HG02981 (cell line): ENCODE measurements at regions not wholly inside any gene's neighbourhood (a gene's known extent, or its start where the extent isn't known, plus 50 kb on each side); places are given as distances from the start of the nearest gene placed in this dataset.
"Not testable (repeated sequence)": the region's sequence is repeated elsewhere in the genome, so short reads cannot be mapped to it uniquely, and the experiment has no call there.

ENCODE experiments used
- ATAC-seq: cut with Tn5 transposase; IDR thresholded peaks from one replicate; pipeline ENCODE4 v1.9.1; 2021; ENCODE audit warnings: mild to moderate bottlenecking, moderate library complexity; ENCODE audit not compliant: unreplicated experiment

GRCh38 chr5:142222225-142222865 is 102.5 kb downstream of the SPRY4 start:
- ATAC-seq, result no peak

GRCh38 chr5:142221091-142221860 is 103.5 kb downstream of the SPRY4 start:
- no peak for ATAC-seq

GRCh38 chr5:142219146-142219545 is 105.7 kb downstream of the SPRY4 start:
- ATAC-seq, result no peak

GRCh38 chr5:142216931-142217330 is 107.9 kb downstream of the SPRY4 start:
- ATAC-seq, result no peak

GRCh38 chr5:142215915-142216681 is 107.5 kb downstream of the NDFIP1 start:
- ATAC-seq, result no peak

GRCh38 chr5:142213077-142213476 is 104.5 kb downstream of the NDFIP1 start:
- no peak for ATAC-seq

GRCh38 chr5:142211918-142212317 is 103.3 kb downstream of the NDFIP1 start:
- no peak for ATAC-seq

- no peak for ATAC-seq
Measured at GRCh38 chr5:142210864-142211412, 102.4 kb downstream of the NDFIP1 start.

GRCh38 chr5:142210011-142210410 is 101.4 kb downstream of the NDFIP1 start:
- no peak for ATAC-seq

GRCh38 chr5:142208777-142209312 is 100.3 kb downstream of the NDFIP1 start:
- no peak for ATAC-seq

GRCh38 chr5:142208244-142208643 is 99.7 kb downstream of the NDFIP1 start:
- not testable (repeated sequence) for ATAC-seq

- ATAC-seq, result no peak
Measured at GRCh38 chr5:142206801-142207200, 98.2 kb downstream of the NDFIP1 start.

GRCh38 chr5:142204219-142204618 is 95.6 kb downstream of the NDFIP1 start:
- no peak for ATAC-seq
